CD14-positive monocyte (primary cell): ENCODE measurements at regions not wholly inside any gene's neighbourhood (a gene's known extent, or its start where the extent isn't known, plus 50 kb on each side); places are given as distances from the start of the nearest gene placed in this dataset.

Experiments
- DNase-seq, 3 donors: peaks; one replicate each; pipeline ENCODE4 v3.0.0-alpha.2; 2011 to 2022
- H2AFZ ChIP-seq: 2 replicates; pipeline ENCODE4 v1.6.0; 2012; ENCODE audit warnings: mild to moderate bottlenecking, low read depth, low read length, inconsistent platforms; ENCODE audit not compliant: insufficient read depth, poor library complexity, severe bottlenecking
- H3K27ac ChIP-seq, 2 donors: 1 replicate in 1 of 2; 2 replicates in 1 of 2; pipeline ENCODE4 v1.5.1; 2012 to 2013; ENCODE audit warnings: low read length in 2 of 2, control low read depth in 1 of 2, inconsistent platforms in 1 of 2, low read depth in 1 of 2, mild to moderate bottlenecking in 1 of 2
- H3K27me3 ChIP-seq, 2 donors: one replicate each; pipeline versions ENCODE4 v1.6.0 to v1.6.1; 2011 to 2013; ENCODE audit warnings: low read length in 2 of 2; ENCODE audit not compliant: control insufficient read depth in 2 of 2, insufficient read depth in 2 of 2
- H3K36me3 ChIP-seq, 2 donors: replicated peaks in 1 of 2; 1 replicate in 1 of 2; 2 replicates in 1 of 2; pipeline versions ENCODE4 v1.5.1 to v1.6.1; 2012 to 2013; ENCODE audit warnings: low read length in 2 of 2, control low read depth in 1 of 2, inconsistent platforms in 1 of 2, mild to moderate bottlenecking in 1 of 2; ENCODE audit not compliant: insufficient read depth in 2 of 2, control insufficient read depth in 1 of 2
- H3K4me1 ChIP-seq, 2 donors: 1 replicate in 1 of 2; 2 replicates in 1 of 2; pipeline versions ENCODE4 v1.5.1 to v1.6.1; 2012 to 2013; ENCODE audit warnings: low read length in 2 of 2, control low read depth in 1 of 2, inconsistent platforms in 1 of 2, mild to moderate bottlenecking in 1 of 2, moderate library complexity in 1 of 2; ENCODE audit not compliant: insufficient read depth in 2 of 2, control insufficient read depth in 1 of 2
- H3K4me2 ChIP-seq: replicated peaks from 2 replicates; pipeline ENCODE3; 2012; ENCODE audit warnings: low read length, moderate library complexity, mild to moderate bottlenecking; ENCODE audit not compliant: poor library complexity, severe bottlenecking; ENCODE audit errors: extremely low read depth
- H3K4me3 ChIP-seq, 3 experiments: fragments of 200-600 bp in 1 of 3; sonication (generic) in 1 of 3; replicated peaks in 1 of 3; 1 replicate in 2 of 3; 2 replicates in 1 of 3; pipeline ENCODE4 v1.5.1; 2011 to 2013; ENCODE audit warnings: low read length in 3 of 3, mild to moderate bottlenecking in 3 of 3, control low read depth in 2 of 3, low read depth in 2 of 3, inconsistent platforms in 1 of 3, moderate library complexity in 1 of 3
- H3K79me2 ChIP-seq: 2 replicates; pipeline ENCODE4 v1.6.0; 2012; ENCODE audit warnings: mild to moderate bottlenecking, control low read depth, inconsistent platforms, low read length, moderate library complexity; ENCODE audit not compliant: insufficient read depth
- H3K9ac ChIP-seq: 2 replicates; pipeline ENCODE4 v1.6.0; 2017; ENCODE audit warnings: low read length, mild to moderate bottlenecking; ENCODE audit not compliant: insufficient read depth, poor library complexity, severe bottlenecking
- H3K9me3 ChIP-seq, 2 donors: replicated peaks in 1 of 2; 1 replicate in 1 of 2; 2 replicates in 1 of 2; pipeline versions ENCODE4 v1.5.1 to v1.6.1; 2012 to 2013; ENCODE audit warnings: low read length in 2 of 2, control low read depth in 1 of 2; ENCODE audit not compliant: control insufficient read depth in 1 of 2, insufficient read depth in 1 of 2
- H4K20me1 ChIP-seq: 2 replicates; pipeline ENCODE4 v1.6.0; 2012; ENCODE audit warnings: mild to moderate bottlenecking, low read length, control low read depth, moderate library complexity; ENCODE audit not compliant: insufficient read depth
- H3K27ac Mint-ChIP-seq, 7 donors: one replicate each; pipeline ENCODE4 v1.8.0; 2020; ENCODE audit warnings: mild to moderate bottlenecking in 7 of 7, mixed read lengths in 7 of 7, moderate library complexity in 6 of 7, inconsistent platforms in 2 of 7
- H3K27me3 Mint-ChIP-seq, 3 donors: one replicate each; pipeline ENCODE4 v1.8.0; 2021 to 2022; ENCODE audit warnings: low read depth in 3 of 3, mild to moderate bottlenecking in 3 of 3, mixed read lengths in 3 of 3, moderate library complexity in 3 of 3, inconsistent platforms in 1 of 3
- H3K36me3 Mint-ChIP-seq, 2 donors: one replicate each; pipeline ENCODE4 v1.8.0; 2020; ENCODE audit warnings: mixed read lengths in 2 of 2, inconsistent platforms in 1 of 2, mild to moderate bottlenecking in 1 of 2
- H3K4me1 Mint-ChIP-seq: one replicate; pipeline ENCODE4 v1.8.0; 2020; ENCODE audit warnings: mild to moderate bottlenecking, mixed read lengths
- H3K4me3 Mint-ChIP-seq, 2 donors: one replicate each; pipeline ENCODE4 v1.8.0; 2020; ENCODE audit warnings: mild to moderate bottlenecking in 2 of 2, mixed read lengths in 2 of 2, moderate library complexity in 1 of 2
- H3K9me3 Mint-ChIP-seq, 7 donors: one replicate each; pipeline ENCODE4 v1.8.0; 2020 to 2022; ENCODE audit warnings: mixed read lengths in 7 of 7, mild to moderate bottlenecking in 6 of 7, moderate library complexity in 6 of 7, inconsistent platforms in 2 of 7
- CTCF ChIP-seq: fragments of 200-600 bp; IDR thresholded peaks from one replicate; pipeline ENCODE4 v1.8.0; 2022; ENCODE audit warnings: antibody characterized with exemption, mild to moderate bottlenecking
- WGBS: methylation state at CpG from one replicate; pipeline ENCODE4 v1.1.5; 2013; ENCODE audit warnings: missing lambda C conversion rate; ENCODE audit not compliant: insufficient coverage; 5-methylcytosine and 5-hydroxymethylcytosine counted together
- intact Hi-C, 2 donors: fragments of 100-400 bp; cut with micrococcal nuclease; formaldehyde crosslinking; loops; one replicate each; pipeline versions ENCODE4 v1.15.0 to v1.15.1; 2023

- no peak overlapping the region for H3K27ac ChIP-seq
- Mint-ChIP-seq H3K4me3 (no peak overlapping the region), H3K36me3 (no peaks in the 10 kb centered on the region), H3K27ac (no peak overlapping the region), H3K27me3 (peaks cover 0 to 1% (median 0%) of the 10 kb centered on the region in 3 donors), H3K9me3 (peaks cover 0 to 1% (median 0%) of the 10 kb centered on the region in 7 donors), H3K4me1 (no peaks in the 10 kb centered on the region)
- no peaks in the 10 kb centered on the region for H3K9me3 ChIP-seq
- H3K79me2 ChIP-seq = no peaks in the 10 kb centered on the region
- TF ChIP-seq CTCF = no peak
- H3K36me3 ChIP-seq = no peaks in the 10 kb centered on the region
- H3K4me2 ChIP-seq = no peak overlapping the region
- intact Hi-C loops = no loop called here
- no peaks in the 10 kb centered on the region for H3K27me3 ChIP-seq
- H3K4me1 ChIP-seq = no peaks in the 10 kb centered on the region
- H2AFZ ChIP-seq = no peak overlapping the region
- no peaks in the 10 kb centered on the region for H4K20me1 ChIP-seq
- H3K9ac ChIP-seq = no peak overlapping the region
- DNase-seq = no peak
- H3K4me3 ChIP-seq = no peak overlapping the region
- no CpG with 5 or more reads among the region's 4 CpGs for WGBS
Measured at GRCh38 chr13:58994077-58994476, 1169.7 kb downstream of the DIAPH3 start.

DNA sequence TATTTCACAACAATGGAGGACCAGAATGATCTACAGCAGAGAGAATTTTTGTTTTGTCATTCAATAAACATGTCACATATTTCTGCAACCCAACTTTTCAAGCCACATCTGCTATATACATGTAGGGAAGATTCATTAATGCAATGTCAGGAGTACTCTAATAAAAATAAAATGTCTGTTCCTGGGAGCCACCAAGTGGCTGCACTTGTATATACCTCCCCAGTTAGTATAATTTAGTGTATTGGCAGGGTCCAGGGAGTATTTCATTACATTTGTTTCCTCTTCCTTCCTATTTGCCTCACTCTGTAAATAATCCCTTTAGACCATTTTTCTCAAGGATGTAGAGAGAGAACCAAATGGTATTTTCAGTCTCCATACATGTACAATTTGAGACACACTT is 1169.0 kb downstream of the DIAPH3 start:
- Mint-ChIP-seq H3K4me3 (no peak overlapping the region), H3K27me3 (peaks cover 0 to 1% (median 0%) of the 10 kb centered on the region in 3 donors), H3K9me3 (peaks cover 0 to 1% (median 0%) of the 10 kb centered on the region in 7 donors), H3K27ac (no peak overlapping the region), H3K4me1 (no peaks in the 10 kb centered on the region), H3K36me3 (no peaks in the 10 kb centered on the region)
- H3K4me3 ChIP-seq = no peak overlapping the region
- no peak for TF ChIP-seq CTCF
- H3K9me3 ChIP-seq = no peaks in the 10 kb centered on the region
- H3K36me3 ChIP-seq = no peaks in the 10 kb centered on the region
- no peak overlapping the region for H3K4me2 ChIP-seq
- no peaks in the 10 kb centered on the region for H3K4me1 ChIP-seq
- no peaks in the 10 kb centered on the region for H3K27me3 ChIP-seq
- no peak overlapping the region for H3K27ac ChIP-seq
- no peaks in the 10 kb centered on the region for H4K20me1 ChIP-seq
- H3K79me2 ChIP-seq = no peaks in the 10 kb centered on the region
- intact Hi-C loops = no loop called here
- DNase-seq = no peak
- H2AFZ ChIP-seq = no peak overlapping the region
- no peak overlapping the region for H3K9ac ChIP-seq
